ENCODE measurements at regions not wholly inside any gene's neighbourhood (a gene's known extent, or its start where the extent isn't known, plus 50 kb on each side); places are given as distances from the start of the nearest gene placed in this dataset.
"Not testable (repeated sequence)": the region's sequence is repeated elsewhere in the genome, so short reads cannot be mapped to it uniquely, and the experiment has no call there.

- H3K9me3 ChIP-seq (ENCODE audit: control insufficient read depth, insufficient read depth, low read depth, low read length) = peaks cover 53% of the 10 kb centered on the region; the same call in 1 of the 2 replicates
These were observed 138.3 kb downstream of the TMEM121 start for GRCh38 chr14:105664691-105665090.

GRCh38 chr14:105665247-105665950 is 139.0 kb downstream of the TMEM121 start:
- no peak overlapping the region for H3K9ac ChIP-seq (ENCODE audit: low read length)
- H3K9me3 ChIP-seq (ENCODE audit: control insufficient read depth, insufficient read depth, low read depth, low read length) = peaks cover 46% of the 10 kb centered on the region; the same call in 1 of the 2 replicates
- H3K27ac ChIP-seq (ENCODE audit: low read depth, low read length) = no peak overlapping the region
- no peak overlapping the region for H3K4me3 ChIP-seq (ENCODE audit: low read depth, low read length)
- H3K36me3 ChIP-seq (ENCODE audit: control insufficient read depth, insufficient read depth, low read length) = no peaks in the 10 kb centered on the region
- H3K27me3 ChIP-seq (ENCODE audit: control insufficient read depth, insufficient read depth, low read length) = no peaks in the 10 kb centered on the region
- H3K4me1 ChIP-seq (ENCODE audit: control insufficient read depth, insufficient read depth, low read length) = no peaks in the 10 kb centered on the region

More at GRCh38 chr14:105664691-105665090, 138.3 kb downstream of the TMEM121 start:
- H3K27me3 ChIP-seq (ENCODE audit: control insufficient read depth, insufficient read depth, low read length) = no peaks in the 10 kb centered on the region
- H3K36me3 ChIP-seq (ENCODE audit: control insufficient read depth, insufficient read depth, low read length) = no peaks in the 10 kb centered on the region
- H3K4me1 ChIP-seq (ENCODE audit: control insufficient read depth, insufficient read depth, low read length) = no peaks in the 10 kb centered on the region
- no peak overlapping the region for H3K27ac ChIP-seq (ENCODE audit: low read depth, low read length)
- H3K4me3 ChIP-seq (ENCODE audit: low read depth, low read length) = no peak overlapping the region
- no peak overlapping the region for H3K9ac ChIP-seq (ENCODE audit: low read length)

GRCh38 chr14:105665951-105666277 is 139.5 kb downstream of the TMEM121 start:
- Histone ChIP-seq H3K27ac (ENCODE audit: low read depth, low read length) (no peak overlapping the region), H3K36me3 (ENCODE audit: control insufficient read depth, insufficient read depth, low read length) (no peaks in the 10 kb centered on the region), H3K27me3 (ENCODE audit: control insufficient read depth, insufficient read depth, low read length) (no peaks in the 10 kb centered on the region), H3K9ac (ENCODE audit: low read length) (no peak overlapping the region), H3K4me3 (ENCODE audit: low read depth, low read length) (no peak overlapping the region), H3K9me3 (ENCODE audit: control insufficient read depth, insufficient read depth, low read depth, low read length) (peaks cover 41% of the 10 kb centered on the region; the same call in 1 of the 2 replicates), H3K4me1 (ENCODE audit: control insufficient read depth, insufficient read depth, low read length) (no peaks in the 10 kb centered on the region)

- H3K27ac ChIP-seq (ENCODE audit: low read depth, low read length) = no peak overlapping the region
- no peaks in the 10 kb centered on the region for H3K36me3 ChIP-seq (ENCODE audit: control insufficient read depth, insufficient read depth, low read length)
- no peak overlapping the region for H3K4me3 ChIP-seq (ENCODE audit: low read depth, low read length)
- H3K4me1 ChIP-seq (ENCODE audit: control insufficient read depth, insufficient read depth, low read length) = no peaks in the 10 kb centered on the region
- H3K9me3 ChIP-seq (ENCODE audit: control insufficient read depth, insufficient read depth, low read depth, low read length) = peaks cover 38% of the 10 kb centered on the region; the same call in 1 of the 2 replicates
- H3K27me3 ChIP-seq (ENCODE audit: control insufficient read depth, insufficient read depth, low read length) = no peaks in the 10 kb centered on the region
- no peak overlapping the region for H3K9ac ChIP-seq (ENCODE audit: low read length)
These were observed 140.0 kb downstream of the TMEM121 start for GRCh38 chr14:105666420-105666819.

- H3K4me1 ChIP-seq (ENCODE audit: control insufficient read depth, insufficient read depth, low read length); H3K36me3 ChIP-seq (ENCODE audit: control insufficient read depth, insufficient read depth, low read length); H3K9ac ChIP-seq (ENCODE audit: low read length); H3K27ac ChIP-seq (ENCODE audit: low read depth, low read length); H3K4me3 ChIP-seq (ENCODE audit: low read depth, low read length); H3K27me3 ChIP-seq (ENCODE audit: control insufficient read depth, insufficient read depth, low read length): not testable (repeated sequence)
- peaks cover 38% of the 10 kb centered on the region; the same call in 1 of the 2 replicates for H3K9me3 ChIP-seq (ENCODE audit: control insufficient read depth, insufficient read depth, low read depth, low read length)
These were observed 140.7 kb downstream of the TMEM121 start for GRCh38 chr14:105666991-105667662.

GRCh38 chr14:105667663-105668020 is 141.3 kb downstream of the TMEM121 start:
- not testable (repeated sequence) for H3K36me3 ChIP-seq (ENCODE audit: control insufficient read depth, insufficient read depth, low read length); H3K4me3 ChIP-seq (ENCODE audit: low read depth, low read length); H3K9ac ChIP-seq (ENCODE audit: low read length); H3K4me1 ChIP-seq (ENCODE audit: control insufficient read depth, insufficient read depth, low read length); H3K27ac ChIP-seq (ENCODE audit: low read depth, low read length); H3K27me3 ChIP-seq (ENCODE audit: control insufficient read depth, insufficient read depth, low read length)
- peaks cover 38% of the 10 kb centered on the region; the same call in 1 of the 2 replicates for H3K9me3 ChIP-seq (ENCODE audit: control insufficient read depth, insufficient read depth, low read depth, low read length)

GRCh38 chr14:105668021-105668420 is 141.6 kb downstream of the TMEM121 start:
- not testable (repeated sequence) for H3K27me3 ChIP-seq (ENCODE audit: control insufficient read depth, insufficient read depth, low read length); H3K9ac ChIP-seq (ENCODE audit: low read length); H3K4me1 ChIP-seq (ENCODE audit: control insufficient read depth, insufficient read depth, low read length); H3K4me3 ChIP-seq (ENCODE audit: low read depth, low read length); H3K27ac ChIP-seq (ENCODE audit: low read depth, low read length); H3K36me3 ChIP-seq (ENCODE audit: control insufficient read depth, insufficient read depth, low read length)
- peaks cover 38% of the 10 kb centered on the region; the same call in 1 of the 2 replicates for H3K9me3 ChIP-seq (ENCODE audit: control insufficient read depth, insufficient read depth, low read depth, low read length)

- H3K36me3 ChIP-seq (ENCODE audit: control insufficient read depth, insufficient read depth, low read length); H3K4me3 ChIP-seq (ENCODE audit: low read depth, low read length); H3K27me3 ChIP-seq (ENCODE audit: control insufficient read depth, insufficient read depth, low read length); H3K4me1 ChIP-seq (ENCODE audit: control insufficient read depth, insufficient read depth, low read length); H3K27ac ChIP-seq (ENCODE audit: low read depth, low read length); H3K9ac ChIP-seq (ENCODE audit: low read length): not testable (repeated sequence)
- H3K9me3 ChIP-seq (ENCODE audit: control insufficient read depth, insufficient read depth, low read depth, low read length) = peaks cover 38% of the 10 kb centered on the region; the same call in 1 of the 2 replicates
These were observed 142.3 kb downstream of the TMEM121 start for GRCh38 chr14:105668471-105669230.

- not testable (repeated sequence) for H3K36me3 ChIP-seq (ENCODE audit: control insufficient read depth, insufficient read depth, low read length); H3K27ac ChIP-seq (ENCODE audit: low read depth, low read length); H3K4me1 ChIP-seq (ENCODE audit: control insufficient read depth, insufficient read depth, low read length); H3K27me3 ChIP-seq (ENCODE audit: control insufficient read depth, insufficient read depth, low read length); H3K4me3 ChIP-seq (ENCODE audit: low read depth, low read length); H3K9ac ChIP-seq (ENCODE audit: low read length)
- H3K9me3 ChIP-seq (ENCODE audit: control insufficient read depth, insufficient read depth, low read depth, low read length) = peaks cover 36% of the 10 kb centered on the region; the same call in 1 of the 2 replicates
These were observed 142.8 kb downstream of the TMEM121 start for GRCh38 chr14:105669231-105669610.

GRCh38 chr14:105669646-105670045 is 143.3 kb downstream of the TMEM121 start:
- peaks cover 34% of the 10 kb centered on the region; the same call in 1 of the 2 replicates for H3K9me3 ChIP-seq (ENCODE audit: control insufficient read depth, insufficient read depth, low read depth, low read length)
- not testable (repeated sequence) for H3K27ac ChIP-seq (ENCODE audit: low read depth, low read length)

More at GRCh38 chr14:105669646-105670045, 143.3 kb downstream of the TMEM121 start:
- H3K36me3 ChIP-seq (ENCODE audit: control insufficient read depth, insufficient read depth, low read length); H3K4me1 ChIP-seq (ENCODE audit: control insufficient read depth, insufficient read depth, low read length); H3K27me3 ChIP-seq (ENCODE audit: control insufficient read depth, insufficient read depth, low read length); H3K4me3 ChIP-seq (ENCODE audit: low read depth, low read length); H3K9ac ChIP-seq (ENCODE audit: low read length): not testable (repeated sequence)

All from HUES6 (cell line).